Adrenal gland (tissue), 9 donors: ENCODE measurements at regions not wholly inside any gene's neighbourhood (a gene's known extent, or its start where the extent isn't known, plus 50 kb on each side); places are given as distances from the start of the nearest gene placed in this dataset.

Source experiments
- DNase-seq, 7 donors: peaks; one replicate each; pipeline ENCODE4 v3.0.0-alpha.2; 2019 to 2020
- H3K27ac ChIP-seq, 5 donors: fragments of 200-600 bp; sonication (generic) in 4 of 5; 1 replicate in 3 of 5; 2 replicates in 2 of 5; pipeline versions ENCODE4 v1.5.1 to v1.8.0; 2016 to 2020; ENCODE audit warnings: mild to moderate bottlenecking in 1 of 5
- H3K27me3 ChIP-seq: fragments of 200-600 bp; 2 replicates; pipeline ENCODE4 v1.8.0; 2021
- H3K36me3 ChIP-seq, 2 donors: fragments of 200-600 bp; replicated peaks in 1 of 2; 1 replicate in 1 of 2; 2 replicates in 1 of 2; pipeline versions ENCODE4 v1.5.1 to v1.8.0; 2018 to 2022
- H3K4me1 ChIP-seq, 2 donors: fragments of 200-600 bp; replicated peaks in 1 of 2; 1 replicate in 1 of 2; 2 replicates in 1 of 2; pipeline versions ENCODE4 v1.5.1 to v1.8.0; 2018 to 2021
- H3K4me3 ChIP-seq, 4 donors: fragments of 200-600 bp; sonication (generic) in 3 of 4; one replicate each; pipeline ENCODE4 v1.5.1; 2016 to 2018
- H3K9me3 ChIP-seq, 3 donors: fragments of 200-600 bp; sonication (generic) in 1 of 3; replicated peaks in 1 of 3; 1 replicate in 2 of 3; 2 replicates in 1 of 3; pipeline versions ENCODE4 v1.5.1 to v1.8.0; 2016 to 2021
- POLR2A ChIP-seq, 2 donors: fragments of 450-650 bp; IDR thresholded peaks; one replicate each; pipeline ENCODE4 v1.6.1; 2017; ENCODE audit warnings: antibody characterized with exemption in 2 of 2, mild to moderate bottlenecking in 2 of 2, moderate library complexity in 1 of 2
- WGBS, 4 donors: extraction: QIAGEN DNeasy Blood & Tissue Kit in 2 of 4; methylation state at CpG; one replicate each; pipeline versions ENCODE4 v1.1.5 to v1.1.7; 2013 to 2017; 5-methylcytosine and 5-hydroxymethylcytosine counted together
- intact Hi-C, 2 donors: fragments of 100-400 bp; cut with DNase I; formaldehyde crosslinking; loops; one replicate each; pipeline versions ENCODE4 v1.14.1 to v1.15.0; 2022 to 2023
- TF ChIP-seq, protein P1 (sequence below), 6 experiments: fragments of 450-650 bp in 4 of 6; fragments of 200-600 bp in 2 of 6; sonication (generic) in 1 of 6; IDR thresholded peaks; 1 replicate in 5 of 6; 2 replicates in 1 of 6; pipeline versions ENCODE4 v1.5.1 to v1.8.0; 2016 to 2021; ENCODE audit warnings: antibody characterized with exemption in 6 of 6, mild to moderate bottlenecking in 2 of 6, moderate library complexity in 1 of 6
- donor health status: healthy with polysubstance abuse.
- donor health status: Bipolar disorder and iron deficiency.
- donor health status: DM: yes; HTN: yes; CAD: no.
- donor health status: DM: no; HTN: no; CAD: no.
- donor health status: DM: no; HTN: no; CAD: no.

DNA sequence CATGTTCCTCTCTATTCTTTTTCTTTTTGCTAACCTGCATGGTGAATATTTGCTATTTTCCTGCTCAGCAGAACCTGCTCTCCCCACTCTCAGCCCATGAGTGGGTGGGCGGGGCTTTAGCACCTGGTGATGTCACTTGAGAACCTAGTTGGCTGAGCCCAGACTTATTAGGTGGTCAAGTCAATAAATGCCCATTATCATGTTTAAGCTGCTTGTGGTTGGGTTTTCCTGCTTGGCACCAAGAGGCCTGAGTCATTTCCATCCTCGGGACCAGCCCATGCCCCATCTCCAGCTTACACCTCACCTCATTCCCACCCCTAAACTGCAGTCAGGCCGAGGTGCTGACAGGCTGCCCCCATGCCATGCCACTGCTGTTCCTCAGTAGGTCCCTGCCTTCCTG lies 226.6 kb downstream of the ANKRD30B start:
- no peak overlapping the region for H3K27ac ChIP-seq
- WGBS, 4 donors, result 51 to 67% (median 58%) methylated on average over 3 of the region's 3 CpGs
- no peaks in the 10 kb centered on the region for H3K36me3 ChIP-seq
- H3K4me3 ChIP-seq, result no peak overlapping the region
- DNase-seq, result no peak
- no peaks in the 10 kb centered on the region for H3K9me3 ChIP-seq
- no peaks in the 10 kb centered on the region for H3K27me3 ChIP-seq
- TF ChIP-seq POLR2A (IDR thresholded peaks at IDR 0.05), result no peak
- TF ChIP-seq, protein P1, sequence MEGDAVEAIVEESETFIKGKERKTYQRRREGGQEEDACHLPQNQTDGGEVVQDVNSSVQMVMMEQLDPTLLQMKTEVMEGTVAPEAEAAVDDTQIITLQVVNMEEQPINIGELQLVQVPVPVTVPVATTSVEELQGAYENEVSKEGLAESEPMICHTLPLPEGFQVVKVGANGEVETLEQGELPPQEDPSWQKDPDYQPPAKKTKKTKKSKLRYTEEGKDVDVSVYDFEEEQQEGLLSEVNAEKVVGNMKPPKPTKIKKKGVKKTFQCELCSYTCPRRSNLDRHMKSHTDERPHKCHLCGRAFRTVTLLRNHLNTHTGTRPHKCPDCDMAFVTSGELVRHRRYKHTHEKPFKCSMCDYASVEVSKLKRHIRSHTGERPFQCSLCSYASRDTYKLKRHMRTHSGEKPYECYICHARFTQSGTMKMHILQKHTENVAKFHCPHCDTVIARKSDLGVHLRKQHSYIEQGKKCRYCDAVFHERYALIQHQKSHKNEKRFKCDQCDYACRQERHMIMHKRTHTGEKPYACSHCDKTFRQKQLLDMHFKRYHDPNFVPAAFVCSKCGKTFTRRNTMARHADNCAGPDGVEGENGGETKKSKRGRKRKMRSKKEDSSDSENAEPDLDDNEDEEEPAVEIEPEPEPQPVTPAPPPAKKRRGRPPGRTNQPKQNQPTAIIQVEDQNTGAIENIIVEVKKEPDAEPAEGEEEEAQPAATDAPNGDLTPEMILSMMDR (IDR thresholded peaks at IDR 0.05), result no peak
- intact Hi-C loops, result no loop called here
- H3K4me1 ChIP-seq, result no peaks in the 10 kb centered on the region

DNA sequence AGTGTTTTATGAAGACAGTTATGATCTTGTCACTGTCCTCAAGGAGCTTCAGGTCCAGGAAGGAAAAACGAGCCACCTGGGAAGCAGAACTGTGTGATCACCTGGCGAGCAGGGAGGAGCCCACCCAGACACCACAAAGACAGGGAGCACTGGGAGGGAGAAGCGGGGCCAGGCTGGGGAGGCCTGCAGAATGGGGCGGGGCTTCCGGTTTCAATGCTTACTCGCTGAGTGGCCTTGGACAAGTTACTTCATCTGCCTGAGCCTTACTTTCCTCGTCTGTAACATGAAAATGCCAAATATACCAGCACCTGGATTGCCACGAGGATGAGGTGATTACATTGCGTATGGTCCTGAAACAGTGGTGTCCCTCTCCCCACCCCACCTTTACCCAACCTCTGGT lies 227.5 kb downstream of the ANKRD30B start:
- Histone ChIP-seq H3K4me3 (no peak overlapping the region), H3K27ac (no peak overlapping the region), H3K9me3 (no peaks in the 10 kb centered on the region), H3K4me1 (no peaks in the 10 kb centered on the region), H3K36me3 (no peaks in the 10 kb centered on the region), H3K27me3 (no peaks in the 10 kb centered on the region)
- 68 to 80% (median 73%) methylated on average over 9 of the region's 9 CpGs for WGBS, 4 donors
- intact Hi-C loops, result no loop called here
- DNase-seq, result no peak
- TF ChIP-seq POLR2A (IDR thresholded peaks at IDR 0.05), result no peak

DNA sequence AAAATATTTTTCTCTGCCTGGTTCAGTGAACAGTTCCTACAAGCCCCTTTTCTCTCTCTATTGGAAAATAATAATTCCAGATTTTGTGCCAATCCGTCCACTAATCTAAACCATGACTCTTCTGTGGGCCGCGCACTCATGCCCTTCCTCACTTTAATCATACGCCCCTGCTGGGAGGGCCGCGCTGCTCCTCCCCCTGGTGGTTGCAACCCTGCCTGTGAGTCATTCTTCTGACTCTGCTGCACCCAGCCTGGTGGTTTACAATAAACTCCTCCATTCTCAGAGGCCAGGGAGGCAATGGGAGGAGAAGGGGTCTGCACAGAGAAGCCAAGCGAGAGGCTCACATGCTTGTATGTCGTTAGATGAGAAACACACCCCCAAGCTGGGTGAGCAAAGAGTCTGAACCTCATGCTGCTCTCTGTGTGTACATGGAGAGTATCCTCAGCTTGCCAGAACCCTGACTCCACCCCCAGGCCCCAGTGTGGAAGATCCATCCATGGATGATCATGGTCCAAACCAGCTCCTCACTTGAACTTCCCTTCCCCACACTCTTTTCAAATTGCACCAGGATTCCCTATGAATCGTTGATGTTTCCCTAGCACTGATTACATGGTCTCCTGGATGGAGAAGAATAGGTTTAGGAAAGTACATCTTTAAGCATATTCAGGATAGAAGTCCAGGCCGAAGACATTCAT lies 228.9 kb downstream of the ANKRD30B start:
- intact Hi-C loops, result no loop called here
- no peak for DNase-seq
- H3K9me3 ChIP-seq, result no peaks in the 10 kb centered on the region
- H3K4me3 ChIP-seq, result no peak overlapping the region
- no peaks in the 10 kb centered on the region for H3K36me3 ChIP-seq
- no peaks in the 10 kb centered on the region for H3K27me3 ChIP-seq
- WGBS, 4 donors, result 72 to 79% (median 75%) methylated on average over 8 to 10 of the region's 10 CpGs
- H3K4me1 ChIP-seq, result no peaks in the 10 kb centered on the region
- TF ChIP-seq POLR2A (IDR thresholded peaks at IDR 0.05), result no peak
- TF ChIP-seq, protein P1 (IDR thresholded peaks at IDR 0.05), result no peak
- H3K27ac ChIP-seq, result no peak overlapping the region

DNA sequence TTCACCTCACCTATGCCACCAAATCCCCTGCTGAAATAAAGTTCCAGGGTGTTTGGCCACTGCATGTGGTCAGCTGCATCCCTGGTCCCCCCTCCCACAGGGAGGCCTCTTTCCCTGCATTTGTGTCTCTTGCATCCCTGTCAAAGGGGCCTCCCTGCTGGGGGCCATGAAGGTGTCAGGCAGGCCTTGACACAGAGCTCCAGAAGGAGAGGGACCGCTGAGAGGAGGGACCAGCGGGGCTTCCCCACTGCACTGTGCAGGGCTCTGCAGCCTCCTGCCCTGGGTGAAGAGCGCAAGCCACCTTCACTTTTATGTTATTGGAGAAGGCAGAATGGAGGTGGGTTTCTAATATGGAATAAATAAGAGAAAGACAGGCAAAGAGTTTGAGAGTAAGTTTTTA lies 230.2 kb downstream of the ANKRD30B start:
- H3K27ac ChIP-seq, result no peak overlapping the region
- TF ChIP-seq, protein P1 (IDR thresholded peaks at IDR 0.05), result no peak
- no peak for TF ChIP-seq POLR2A (IDR thresholded peaks at IDR 0.05)
- H3K36me3 ChIP-seq, result no peaks in the 10 kb centered on the region
- no peaks in the 10 kb centered on the region for H3K4me1 ChIP-seq
- H3K9me3 ChIP-seq, result no peaks in the 10 kb centered on the region
- WGBS, 4 donors, result 79 to 84% (median 82%) methylated on average over 3 of the region's 3 CpGs
- intact Hi-C loops, result no loop called here
- no peak overlapping the region for H3K4me3 ChIP-seq
- DNase-seq, result no peak
- no peaks in the 10 kb centered on the region for H3K27me3 ChIP-seq

DNA sequence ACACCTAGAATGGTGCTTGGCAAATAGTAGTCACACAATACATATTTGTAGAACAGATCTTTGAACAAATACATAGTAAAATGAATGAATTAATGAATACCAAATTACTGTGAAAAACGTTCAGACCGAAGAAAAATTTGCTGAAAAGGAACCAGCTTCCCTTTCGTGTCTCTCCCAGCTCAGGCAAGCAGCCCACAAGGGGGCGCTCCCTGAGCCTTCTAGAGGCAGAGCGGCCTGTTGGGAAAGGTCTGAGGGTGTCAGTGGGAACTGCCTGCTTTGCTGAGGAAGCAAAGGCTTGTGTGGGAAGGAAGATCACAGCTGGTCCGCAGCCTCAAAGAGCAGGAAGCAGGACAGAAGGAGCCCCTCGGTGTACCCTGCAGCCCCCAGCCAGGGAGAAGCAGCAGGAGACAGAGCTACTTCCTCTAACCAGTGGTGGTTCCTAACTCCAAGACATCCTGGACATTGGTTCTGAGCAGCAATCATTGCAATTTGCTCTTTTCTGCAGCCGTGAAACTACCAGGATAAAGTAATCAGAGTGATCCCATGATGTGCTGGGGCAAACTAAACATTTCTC lies 231.1 kb downstream of the ANKRD30B start:
- no peaks in the 10 kb centered on the region for H3K4me1 ChIP-seq
- WGBS, 4 donors, result 30 to 40% (median 31%) methylated on average over 8 of the region's 8 CpGs
- TF ChIP-seq, protein P1 (IDR thresholded peaks at IDR 0.05), result peak in 4 of 6 experiments; percentile 8 to 39 (median 30)
- TF ChIP-seq POLR2A (IDR thresholded peaks at IDR 0.05), result no peak
- H3K36me3 ChIP-seq, result no peaks in the 10 kb centered on the region
- no peaks in the 10 kb centered on the region for H3K27me3 ChIP-seq
- no peak overlapping the region for H3K4me3 ChIP-seq
- intact Hi-C loops, result no loop called here
- no peaks in the 10 kb centered on the region for H3K9me3 ChIP-seq
- DNase-seq, result peak in 4 of 7 donors; percentile 25 to 44 (median 37)
- H3K27ac ChIP-seq, result no peak overlapping the region
